Natural killer cell treated with Interleukin-12 subunit alpha and Interleukin-12 subunit beta and Interleukin-15 and Interleukin-18, amount 100 ng/mL, for 72 hours (primary cell): ENCODE measurements at regions not wholly inside any gene's neighbourhood (a gene's known extent, or its start where the extent isn't known, plus 50 kb on each side); places are given as distances from the start of the nearest gene placed in this dataset.

Experiments used
- ATAC-seq, 2 donors: fragments of 150-1000 bp; cut with Tn5 transposase in 1 of 2; sonication (Bioruptor Pico), chemical (Tn5 transposase) in 1 of 2; 2 replicates each; pipeline ENCODE4 v1.10.0; 2021
- DNase-seq: peaks from one replicate; pipeline ENCODE4 v3.0.0; 2022; ENCODE audit warnings: low spot score
- H3K27ac Mint-ChIP-seq, 2 donors: 1 replicate in 1 of 2; 2 replicates in 1 of 2; pipeline ENCODE4 v1.8.0; 2022; ENCODE audit warnings: mixed read lengths in 2 of 2, mild to moderate bottlenecking in 1 of 2, moderate library complexity in 1 of 2
- H3K27me3 Mint-ChIP-seq, 2 donors: 1 replicate in 1 of 2; 2 replicates in 1 of 2; pipeline ENCODE4 v1.8.0; 2022; ENCODE audit warnings: mixed read lengths in 2 of 2
- H3K36me3 Mint-ChIP-seq: one replicate; pipeline ENCODE4 v1.8.0; 2022; ENCODE audit warnings: mixed read lengths
- H3K4me1 Mint-ChIP-seq, 2 donors: 1 replicate in 1 of 2; 2 replicates in 1 of 2; pipeline ENCODE4 v1.8.0; 2022; ENCODE audit warnings: low read depth in 2 of 2, mixed read lengths in 2 of 2, mild to moderate bottlenecking in 1 of 2
- H3K4me3 Mint-ChIP-seq: one replicate; pipeline ENCODE4 v1.8.0; 2022; ENCODE audit warnings: mixed read lengths
- H3K9me3 Mint-ChIP-seq: 2 replicates; pipeline ENCODE4 v1.8.0; 2022; ENCODE audit warnings: mixed read lengths

GRCh38 chr2:120681696-120682288 is 53.9 kb upstream of the GLI2 start:
- Mint-ChIP-seq H3K27ac (no peak overlapping the region), H3K4me3 (no peak overlapping the region), H3K27me3 (peaks cover 12 to 16% of the 10 kb centered on the region in 2 donors), H3K9me3 (no peaks in the 10 kb centered on the region), H3K4me1 (no peaks in the 10 kb centered on the region), H3K36me3 (no peaks in the 10 kb centered on the region)
- DNase-seq (no peak), ATAC-seq (no peak)

- H3K36me3 Mint-ChIP-seq, result no peaks in the 10 kb centered on the region
- ATAC-seq (no peak), DNase-seq (no peak)
- H3K9me3 Mint-ChIP-seq, result no peaks in the 10 kb centered on the region
- no peaks in the 10 kb centered on the region for H3K4me1 Mint-ChIP-seq
- H3K27ac Mint-ChIP-seq, result no peak overlapping the region
- H3K27me3 Mint-ChIP-seq, result peaks cover 9 to 13% of the 10 kb centered on the region in 2 donors
- H3K4me3 Mint-ChIP-seq, result no peak overlapping the region
Measured at GRCh38 chr2:120682654-120683053, 53.0 kb upstream of the GLI2 start.

GRCh38 chr2:120683081-120683480 is 52.6 kb upstream of the GLI2 start:
- ATAC-seq, result no peak
- Mint-ChIP-seq H3K27me3 (peaks cover 9 to 13% of the 10 kb centered on the region in 2 donors), H3K36me3 (no peaks in the 10 kb centered on the region), H3K27ac (no peak overlapping the region), H3K9me3 (no peaks in the 10 kb centered on the region), H3K4me1 (no peaks in the 10 kb centered on the region), H3K4me3 (no peak overlapping the region)
- DNase-seq, result no peak

- no peak for ATAC-seq
- DNase-seq, result no peak
- Mint-ChIP-seq H3K36me3 (no peaks in the 10 kb centered on the region), H3K27me3 (peaks cover 9 to 13% of the 10 kb centered on the region in 2 donors), H3K9me3 (no peaks in the 10 kb centered on the region), H3K4me1 (no peaks in the 10 kb centered on the region), H3K4me3 (no peak overlapping the region), H3K27ac (no peak overlapping the region)
Measured at GRCh38 chr2:120683701-120684100, 52.0 kb upstream of the GLI2 start.

GRCh38 chr2:120684289-120685065 is 51.2 kb upstream of the GLI2 start:
- Mint-ChIP-seq H3K27ac (no peak overlapping the region), H3K27me3 (peaks cover 9 to 13% of the 10 kb centered on the region in 2 donors), H3K4me3 (no peak overlapping the region), H3K9me3 (no peaks in the 10 kb centered on the region), H3K4me1 (no peaks in the 10 kb centered on the region), H3K36me3 (no peaks in the 10 kb centered on the region)
- DNase-seq, result no peak
- no peak for ATAC-seq

- peaks cover 9 to 13% of the 10 kb centered on the region in 2 donors for H3K27me3 Mint-ChIP-seq
- ATAC-seq (peak in 1 of 2 donors; percentile 7), DNase-seq (no peak)
- no peak overlapping the region for H3K27ac Mint-ChIP-seq
- H3K9me3 Mint-ChIP-seq, result no peaks in the 10 kb centered on the region
- H3K4me3 Mint-ChIP-seq, result no peak overlapping the region
- H3K4me1 Mint-ChIP-seq, result no peaks in the 10 kb centered on the region
- H3K36me3 Mint-ChIP-seq, result no peaks in the 10 kb centered on the region
Measured at GRCh38 chr2:120685066-120685973, 50.3 kb upstream of the GLI2 start.
